HEK293 (cell line): ENCODE measurements at regions not wholly inside any gene's neighbourhood (a gene's known extent, or its start where the extent isn't known, plus 50 kb on each side); places are given as distances from the start of the nearest gene placed in this dataset.

ENCODE experiments used
- CTCF ChIA-PET: fragments of 350-600 bp; formaldehyde crosslinking; extraction: SDS; loops from one replicate; lab custom pipeline; 2021; ENCODE audit warnings: antibody characterized with exemption; lab: Yijun Ruan, JAX
- POLR2A ChIA-PET: fragments of 300-600 bp; formaldehyde crosslinking; extraction: SDS; loops from one replicate; lab custom pipeline; 2020; ENCODE audit warnings: antibody characterized with exemption, inconsistent platforms; lab: Yijun Ruan, JAX
- H3K27ac ChIP-seq: fragments of 200-500 bp; sonication (Bioruptor generic); 2 replicates; pipeline ENCODE4 v1.5.1; 2014; ENCODE audit warnings: low read depth, low read length, control low read depth, inconsistent platforms; ENCODE audit errors: extremely low read depth
- H3K36me3 ChIP-seq, 2 experiments: fragments of 200-500 bp in 1 of 2; sonication (Bioruptor generic) in 1 of 2; 1 replicate in 1 of 2; 2 replicates in 1 of 2; pipeline ENCODE4 v1.5.1; 2014 to 2017; ENCODE audit warnings: inconsistent platforms in 2 of 2, low read length in 2 of 2; ENCODE audit not compliant: control insufficient read depth in 2 of 2, insufficient read depth in 1 of 2
- H3K4me1 ChIP-seq: fragments of 200-500 bp; sonication (Bioruptor generic); 2 replicates; pipeline ENCODE4 v1.5.1; 2014; ENCODE audit warnings: mild to moderate bottlenecking, low read length, inconsistent platforms; ENCODE audit not compliant: control insufficient read depth, insufficient read depth
- H3K4me3 ChIP-seq: 2 replicates; pipeline ENCODE4 v1.5.1; 2011; ENCODE audit warnings: low read depth, mild to moderate bottlenecking, control low read depth, low read length, moderate library complexity
- H3K9me3 ChIP-seq: fragments of 200-500 bp; sonication (Bioruptor generic); 2 replicates; pipeline ENCODE4 v1.5.1; 2014; ENCODE audit warnings: low read depth, low read length, inconsistent platforms; ENCODE audit not compliant: control insufficient read depth, insufficient read depth
- GFI1B ChIP-seq: fragments of 450-650 bp; formaldehyde crosslinking; IDR thresholded peaks from 2 replicates; pipeline ENCODE4 v1.5.1; 2016; ENCODE audit warnings: missing biosample characterization, missing genetic modification characterization
- PRDM1 ChIP-seq: fragments of 450-650 bp; formaldehyde crosslinking; IDR thresholded peaks from 2 replicates; pipeline ENCODE4; 2016; ENCODE audit warnings: missing biosample characterization, missing genetic modification characterization
- REST ChIP-seq: fragments of 450-650 bp; formaldehyde crosslinking; IDR thresholded peaks from 2 replicates; pipeline ENCODE4 v1.5.1; 2016; ENCODE audit warnings: missing biosample characterization, missing genetic modification characterization
- SP7 ChIP-seq: fragments of 450-650 bp; formaldehyde crosslinking; IDR thresholded peaks from 2 replicates; pipeline ENCODE4 v1.5.1; 2016; ENCODE audit warnings: missing biosample characterization, missing genetic modification characterization
- ZNF114 ChIP-seq: fragments of 450-650 bp; formaldehyde crosslinking; IDR thresholded peaks from 2 replicates; pipeline ENCODE4 v1.5.0; 2017; ENCODE audit warnings: missing biosample characterization, missing genetic modification characterization
- ZNF133 ChIP-seq: fragments of 450-650 bp; formaldehyde crosslinking; IDR thresholded peaks from 2 replicates; pipeline ENCODE4 v1.5.1; 2016; ENCODE audit warnings: missing biosample characterization, missing genetic modification characterization
- ZNF157 ChIP-seq: fragments of 450-650 bp; formaldehyde crosslinking; IDR thresholded peaks from 2 replicates; pipeline ENCODE4 v1.5.1; 2016; ENCODE audit warnings: missing biosample characterization, missing genetic modification characterization
- ZNF175 ChIP-seq: fragments of 450-650 bp; formaldehyde crosslinking; IDR thresholded peaks from 2 replicates; pipeline ENCODE4 v1.5.1; 2016; ENCODE audit warnings: missing biosample characterization, missing genetic modification characterization
- ZNF292 ChIP-seq: fragments of 450-650 bp; formaldehyde crosslinking; IDR thresholded peaks from 2 replicates; pipeline ENCODE4 v1.5.1; 2016; ENCODE audit warnings: low read depth, missing biosample characterization, missing genetic modification characterization, borderline replicate concordance
- ZNF530 ChIP-seq: fragments of 450-650 bp; formaldehyde crosslinking; IDR thresholded peaks from 2 replicates; pipeline ENCODE4 v1.5.1; 2016; ENCODE audit warnings: low read depth, missing biosample characterization, missing genetic modification characterization
- ZNF76 ChIP-seq: fragments of 450-650 bp; formaldehyde crosslinking; IDR thresholded peaks from 2 replicates; pipeline ENCODE4; 2016; ENCODE audit warnings: low read depth, missing biosample characterization, missing genetic modification characterization, borderline replicate concordance
- ZNF791 ChIP-seq: fragments of 450-650 bp; formaldehyde crosslinking; IDR thresholded peaks from 2 replicates; pipeline ENCODE4 v1.5.1; 2016; ENCODE audit warnings: missing biosample characterization, missing genetic modification characterization

GRCh38 chr15:70314688-70315087 lies 217.0 kb upstream of the TLE3 start:
- ChIA-PET CTCF (interaction anchor here (0.6 kb wide), 1 partner anchor 549 kb away, joined by 3 read pairs; no protein-coding TSS in a partner anchor), POLR2A (no interaction called here)
- H3K9me3 ChIP-seq, result no peaks in the 10 kb centered on the region
- no peaks in the 10 kb centered on the region for H3K4me1 ChIP-seq
- H3K4me3 ChIP-seq, result no peak overlapping the region
- H3K27ac ChIP-seq, result no peak overlapping the region
- TF ChIP-seq GFI1B (tag by site-specific recombination), result no peak
- H3K36me3 ChIP-seq, result no peaks in the 10 kb centered on the region

- POLR2A ChIA-PET, result no interaction called here
- TF ChIP-seq ZNF292 (tag by site-specific recombination), result no peak
- 0 out of 2 replicates have a peak, but pooled peaks have one; percentile 41 for TF ChIP-seq ZNF157
- TF ChIP-seq SP7 (tag by site-specific recombination), result no peak
- TF ChIP-seq ZNF175 (tag by site-specific recombination), result no peak
- TF ChIP-seq, all 188 proteins: peak for 1
- H3K4me3 ChIP-seq, result no peak overlapping the region
- CTCF ChIA-PET, result interaction anchor here (0.7 kb wide), 1 partner anchor 592 kb away, joined by 5 read pairs; no protein-coding TSS in a partner anchor
- no peaks in the 10 kb centered on the region for H3K36me3 ChIP-seq
- H3K4me1 ChIP-seq, result no peaks in the 10 kb centered on the region
- no peak overlapping the region for H3K27ac ChIP-seq
- no peaks in the 10 kb centered on the region for H3K9me3 ChIP-seq
These were observed 216.3 kb upstream of the TLE3 start for GRCh38 chr15:70314018-70314354.

- Histone ChIP-seq H3K36me3 (no peaks in the 10 kb centered on the region), H3K4me1 (no peaks in the 10 kb centered on the region), H3K4me3 (no peak overlapping the region), H3K9me3 (no peaks in the 10 kb centered on the region), H3K27ac (no peak overlapping the region)
- no peak for TF ChIP-seq REST
- TF ChIP-seq ZNF133 (tag by site-specific recombination), result peak; percentile 31; the same call in 1 of the 2 replicates
- POLR2A ChIA-PET, result no interaction called here
- CTCF ChIA-PET, result interaction anchor here (0.7 kb wide), 1 partner anchor 591 kb away, joined by 5 read pairs; no protein-coding TSS in a partner anchor
These were observed 215.6 kb upstream of the TLE3 start for GRCh38 chr15:70313099-70314017.

- ChIA-PET POLR2A (no interaction called here), CTCF (interaction anchor here (1.1 kb wide), 1 partner anchor 14 kb away, joined by 3 read pairs; no protein-coding TSS in a partner anchor)
- TF ChIP-seq ZNF530 (tag by site-specific recombination), result no peak
- TF ChIP-seq ZNF114, result no peak
- Histone ChIP-seq H3K4me1 (no peaks in the 10 kb centered on the region), H3K27ac (no peak overlapping the region), H3K9me3 (no peaks in the 10 kb centered on the region), H3K4me3 (no peak overlapping the region), H3K36me3 (no peaks in the 10 kb centered on the region)
These were observed 214.1 kb upstream of the TLE3 start for GRCh38 chr15:70311821-70312220.

- POLR2A ChIA-PET, result interaction anchor here (0.7 kb wide), 1 partner anchor 88 kb away, joined by 4 read pairs; no protein-coding TSS in a partner anchor
These were observed 212.0 kb upstream of the TLE3 start for GRCh38 chr15:70309716-70310115.

More at GRCh38 chr15:70309716-70310115, 212.0 kb upstream of the TLE3 start:
- TF ChIP-seq ZNF76 (tag by site-specific recombination) (no peak), PRDM1 (tag by site-specific recombination) (peak; percentile 60; the same call in 1 of the 2 replicates), ZNF791 (tag by site-specific recombination) (no peak)
- Histone ChIP-seq H3K9me3 (no peaks in the 10 kb centered on the region), H3K4me1 (no peaks in the 10 kb centered on the region), H3K36me3 (no peaks in the 10 kb centered on the region; a peak in 1 of 3 replicates), H3K27ac (no peak overlapping the region), H3K4me3 (no peak overlapping the region)
- CTCF ChIA-PET, result interaction anchor here (1.2 kb wide), 1 partner anchor 157 kb away, joined by 3 read pairs; no protein-coding TSS in a partner anchor
